ENCODE measurements at regions not wholly inside any gene's neighbourhood (a gene's known extent, or its start where the extent isn't known, plus 50 kb on each side); places are given as distances from the start of the nearest gene placed in this dataset.

DNA sequence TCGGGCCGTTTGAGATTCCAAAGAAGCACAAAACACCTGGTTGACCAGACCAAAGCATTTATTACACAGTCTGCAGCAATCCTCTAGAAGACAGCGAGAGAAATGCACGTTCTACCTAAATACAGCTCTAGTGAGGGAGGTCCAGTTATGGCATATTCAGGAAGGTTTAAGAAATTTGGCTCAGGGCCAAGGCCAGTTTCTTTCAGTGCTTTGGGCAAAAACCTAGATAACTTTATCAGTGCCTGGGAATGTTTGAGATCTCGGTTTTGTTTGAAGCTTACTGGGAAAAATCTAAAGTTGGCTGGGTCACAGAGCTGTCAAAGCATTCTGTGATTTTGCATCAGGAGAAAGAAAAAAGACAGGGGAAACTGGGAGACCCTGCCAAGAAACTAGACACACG, 514.0 kb upstream of the TMPRSS15 start:
- TF ChIP-seq EZH2 (IDR thresholded peaks at IDR 0.05; ENCODE audit: borderline replicate concordance, low read depth, low read length, severe bottlenecking) = no peak
- no peak for TF ChIP-seq POLR2A (IDR thresholded peaks at IDR 0.05; ENCODE audit: low read depth, low read length)
- TF ChIP-seq POLR2AphosphoS5 (IDR thresholded peaks at IDR 0.05; ENCODE audit: insufficient read depth, low read depth, low read length) = no peak
- TF ChIP-seq, protein P1, sequence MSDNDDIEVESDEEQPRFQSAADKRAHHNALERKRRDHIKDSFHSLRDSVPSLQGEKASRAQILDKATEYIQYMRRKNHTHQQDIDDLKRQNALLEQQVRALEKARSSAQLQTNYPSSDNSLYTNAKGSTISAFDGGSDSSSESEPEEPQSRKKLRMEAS (IDR thresholded peaks at IDR 0.05; ENCODE audit: insufficient read depth, insufficient read length) = no peak
- TF ChIP-seq, protein P2, sequence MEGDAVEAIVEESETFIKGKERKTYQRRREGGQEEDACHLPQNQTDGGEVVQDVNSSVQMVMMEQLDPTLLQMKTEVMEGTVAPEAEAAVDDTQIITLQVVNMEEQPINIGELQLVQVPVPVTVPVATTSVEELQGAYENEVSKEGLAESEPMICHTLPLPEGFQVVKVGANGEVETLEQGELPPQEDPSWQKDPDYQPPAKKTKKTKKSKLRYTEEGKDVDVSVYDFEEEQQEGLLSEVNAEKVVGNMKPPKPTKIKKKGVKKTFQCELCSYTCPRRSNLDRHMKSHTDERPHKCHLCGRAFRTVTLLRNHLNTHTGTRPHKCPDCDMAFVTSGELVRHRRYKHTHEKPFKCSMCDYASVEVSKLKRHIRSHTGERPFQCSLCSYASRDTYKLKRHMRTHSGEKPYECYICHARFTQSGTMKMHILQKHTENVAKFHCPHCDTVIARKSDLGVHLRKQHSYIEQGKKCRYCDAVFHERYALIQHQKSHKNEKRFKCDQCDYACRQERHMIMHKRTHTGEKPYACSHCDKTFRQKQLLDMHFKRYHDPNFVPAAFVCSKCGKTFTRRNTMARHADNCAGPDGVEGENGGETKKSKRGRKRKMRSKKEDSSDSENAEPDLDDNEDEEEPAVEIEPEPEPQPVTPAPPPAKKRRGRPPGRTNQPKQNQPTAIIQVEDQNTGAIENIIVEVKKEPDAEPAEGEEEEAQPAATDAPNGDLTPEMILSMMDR (IDR thresholded peaks at IDR 0.05; ENCODE audit: extremely low read depth in 1 of 2, insufficient read depth in 1 of 2, low read depth in 1 of 2, low read length in 2 of 2) = no peak

All from endothelial cell of umbilical vein (primary cell).